BJ (cell line): ENCODE measurements at regions not wholly inside any gene's neighbourhood (a gene's known extent, or its start where the extent isn't known, plus 50 kb on each side); places are given as distances from the start of the nearest gene placed in this dataset.

Experiments used
- CTCF ChIA-PET: fragments of 350-600 bp; formaldehyde crosslinking; extraction: SDS; loops from one replicate; lab custom pipeline; 2021; ENCODE audit warnings: antibody characterized with exemption, inconsistent platforms; lab: Yijun Ruan, JAX
- POLR2A ChIA-PET: fragments of 300-600 bp; sonication (Branson Sonifier 250); formaldehyde crosslinking; extraction: SDS; loops from one replicate; lab custom pipeline; 2021; ENCODE audit warnings: antibody characterized with exemption; lab: Charles Lee
- DNase-seq: peaks from one replicate; pipeline ENCODE4 v3.0.0-alpha.2; 2011; ENCODE audit warnings: low read depth
- H3K27me3 ChIP-seq: 2 replicates; pipeline ENCODE4 v1.6.0; 2011; ENCODE audit warnings: low read length; ENCODE audit not compliant: control insufficient read depth, insufficient read depth
- H3K36me3 ChIP-seq: 2 replicates; pipeline ENCODE4 v1.5.1; 2011; ENCODE audit warnings: low read length; ENCODE audit not compliant: control insufficient read depth, insufficient read depth
- H3K4me3 ChIP-seq: 2 replicates; pipeline ENCODE4 v1.5.1; 2011; ENCODE audit warnings: low read depth, mild to moderate bottlenecking, control low read depth, low read length
- CTCF ChIP-seq: IDR thresholded peaks from 2 replicates; pipeline ENCODE4 v1.5.1; 2011; ENCODE audit warnings: low read depth, mild to moderate bottlenecking, control low read depth, inconsistent platforms, low read length, moderate library complexity; ENCODE audit not compliant: insufficient read depth

- CTCF ChIA-PET, result no interaction called here
- POLR2A ChIA-PET, result no interaction called here
- no peaks in the 10 kb centered on the region for H3K36me3 ChIP-seq
- H3K27me3 ChIP-seq, result no peaks in the 10 kb centered on the region
- no peak overlapping the region for H3K4me3 ChIP-seq
- DNase-seq, result no peak
- TF ChIP-seq CTCF, result no peak
These were observed 1437.9 kb downstream of the REEP3 start for GRCh38 chr10:64959116-64959515.

GRCh38 chr10:64959883-64960282, 1438.7 kb downstream of the REEP3 start:
- no peak for TF ChIP-seq CTCF
- CTCF ChIA-PET, result no interaction called here
- POLR2A ChIA-PET, result no interaction called here

GRCh38 chr10:64973391-64973790, 1452.2 kb downstream of the REEP3 start:
- no peak overlapping the region for H3K4me3 ChIP-seq
- H3K27me3 ChIP-seq, result no peaks in the 10 kb centered on the region
- ChIA-PET POLR2A (no interaction called here), CTCF (no interaction called here)
- DNase-seq, result no peak
- no peak for TF ChIP-seq CTCF
- H3K36me3 ChIP-seq, result no peaks in the 10 kb centered on the region

More at GRCh38 chr10:64959883-64960282, 1438.7 kb downstream of the REEP3 start:
- Histone ChIP-seq H3K4me3 (no peak overlapping the region), H3K36me3 (no peaks in the 10 kb centered on the region), H3K27me3 (no peaks in the 10 kb centered on the region)
- no peak for DNase-seq

GRCh38 chr10:64976150-64976549, 1454.9 kb downstream of the REEP3 start:
- no peak for TF ChIP-seq CTCF
- Histone ChIP-seq H3K4me3 (no peak overlapping the region), H3K27me3 (no peaks in the 10 kb centered on the region), H3K36me3 (no peaks in the 10 kb centered on the region)
- CTCF ChIA-PET, result no interaction called here
- POLR2A ChIA-PET, result no interaction called here
- no peak for DNase-seq

- H3K27me3 ChIP-seq, result no peaks in the 10 kb centered on the region
- no peak for TF ChIP-seq CTCF
- H3K36me3 ChIP-seq, result no peaks in the 10 kb centered on the region
- no peak for DNase-seq
- POLR2A ChIA-PET, result no interaction called here
- CTCF ChIA-PET, result no interaction called here
- no peak overlapping the region for H3K4me3 ChIP-seq
These were observed 1456.7 kb downstream of the REEP3 start for GRCh38 chr10:64977915-64978314.
